ENCODE measurements at regions not wholly inside any gene's neighbourhood (a gene's known extent, or its start where the extent isn't known, plus 50 kb on each side); places are given as distances from the start of the nearest gene placed in this dataset.

DNA sequence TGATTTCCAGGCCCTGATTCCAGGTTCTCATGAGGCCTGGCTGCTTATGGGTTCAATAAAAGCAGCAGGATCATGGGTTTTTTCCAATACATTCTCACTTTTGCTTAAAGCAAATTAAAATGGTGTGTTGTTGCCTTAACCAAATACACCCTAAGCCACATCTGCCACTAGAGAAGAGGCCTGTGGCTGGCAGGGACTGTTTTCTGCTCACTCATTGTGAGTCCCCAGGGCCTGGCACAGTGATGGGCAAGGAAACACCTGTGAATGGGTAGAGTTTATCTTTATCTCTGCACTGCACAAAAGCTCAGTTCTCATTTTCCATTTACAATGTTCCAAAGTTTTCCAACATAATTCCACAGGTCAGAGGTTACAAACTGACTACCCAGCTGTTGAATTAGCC lies 726.0 kb downstream of the UQCRFS1 start:
- no peaks in the 10 kb centered on the region; a peak in 1 of 5 replicates for H3K9me3 Mint-ChIP-seq
- H2BK12ac ChIP-seq (ENCODE audit: insufficient read length, low read depth, low read length): no peak overlapping the region
- peaks cover 37 to 39% of the 10 kb centered on the region in 2 experiments for H3K4me1 Mint-ChIP-seq
- H3T11ph ChIP-seq (ENCODE audit: low read length): no peak overlapping the region
- H3K79me1 ChIP-seq (ENCODE audit: insufficient read depth, low read depth, low read length, poor library complexity, severe bottlenecking): no peaks in the 10 kb centered on the region
- no peak overlapping the region for H2AFZ ChIP-seq (ENCODE audit: low read length)
- H3K23me2 ChIP-seq (ENCODE audit: insufficient read length, low read depth, low read length, poor library complexity, severe bottlenecking): no peaks in the 10 kb centered on the region
- no peak overlapping the region for H3K14ac ChIP-seq (ENCODE audit: insufficient read depth, low read length)
- TF ChIP-seq CTCF (conservative IDR thresholded peaks at IDR 0.05): no peak
- no peaks in the 10 kb centered on the region; the same call in none of the 2 replicates for H3K27me3 Mint-ChIP-seq (ENCODE audit: low read depth)
- H2AK5ac ChIP-seq (ENCODE audit: insufficient read length, low read length): no peak overlapping the region
- H3K79me2 ChIP-seq (ENCODE audit: insufficient read depth, low read length): no peaks in the 10 kb centered on the region
- no peak overlapping the region for H3K18ac ChIP-seq (ENCODE audit: insufficient read length, low read depth, low read length)
- no peak overlapping the region for H4K8ac ChIP-seq (replicated peaks; ENCODE audit: insufficient read length, low read depth, low read length)
- H3K9ac ChIP-seq (ENCODE audit: extremely low read depth, insufficient read length, low read length): no peak overlapping the region
- no peaks in the 10 kb centered on the region for H3K4me1 ChIP-seq (ENCODE audit: insufficient read depth, low read length)
- H3K27me3 ChIP-seq (ENCODE audit: insufficient read depth, low read length): no peaks in the 10 kb centered on the region
- no peak overlapping the region for H3K4me2 ChIP-seq (ENCODE audit: insufficient read depth, insufficient read length, low read length)
- no peak overlapping the region for H3K27ac ChIP-seq (ENCODE audit: insufficient read length, low read depth, low read length)
- no peak overlapping the region for H4K5ac ChIP-seq (ENCODE audit: insufficient read length, low read depth, low read length)
- no peak overlapping the region for H3K27ac Mint-ChIP-seq
- H3K4ac ChIP-seq (ENCODE audit: low read depth, low read length): no peak overlapping the region
- no peak overlapping the region for H2BK15ac ChIP-seq (ENCODE audit: low read depth, low read length)
- no peak for DNase-seq
- no peak overlapping the region for H3K56ac ChIP-seq (ENCODE audit: insufficient read length, low read depth, low read length)
- no peak overlapping the region for H2BK120ac ChIP-seq (ENCODE audit: low read depth, low read length, poor library complexity, severe bottlenecking)
- no peak overlapping the region for H3K4me3 Mint-ChIP-seq
- no peak overlapping the region for H4K91ac ChIP-seq (ENCODE audit: insufficient read length, low read depth, low read length)
- H3K9me3 ChIP-seq (ENCODE audit: control insufficient read depth, low read depth, low read length): no peaks in the 10 kb centered on the region
- no peaks in the 10 kb centered on the region for H4K20me1 ChIP-seq (ENCODE audit: control insufficient read depth, insufficient read depth, insufficient read length)
- H2BK5ac ChIP-seq (ENCODE audit: insufficient read length, low read length): no peak overlapping the region
- H3K23ac ChIP-seq (ENCODE audit: insufficient read length, low read depth, low read length): no peak overlapping the region
- H3K36me3 Mint-ChIP-seq (ENCODE audit: insufficient read depth in 1 of 3, low read depth in 3 of 3): no peaks in the 10 kb centered on the region
- no peak overlapping the region for H2BK20ac ChIP-seq (ENCODE audit: low read depth, low read length, poor library complexity, severe bottlenecking)
